Mesothelial cell of epicardium (in vitro differentiated cells): ENCODE measurements at regions not wholly inside any gene's neighbourhood (a gene's known extent, or its start where the extent isn't known, plus 50 kb on each side); places are given as distances from the start of the nearest gene placed in this dataset.
"Not testable (repeated sequence)": the region's sequence is repeated elsewhere in the genome, so short reads cannot be mapped to it uniquely, and the experiment has no call there.

Source experiments
- DNase-seq, 2 experiments: peaks; one replicate each; pipeline ENCODE4 v3.0.0; 2021; ENCODE audit warnings: low spot score in 2 of 2; ENCODE audit not compliant: unreplicated experiment in 2 of 2
- H3K27ac Mint-ChIP-seq: 2 replicates; pipeline ENCODE4 v1.8.0; 2021; ENCODE audit warnings: mixed read lengths
- H3K27me3 Mint-ChIP-seq: 2 replicates; pipeline ENCODE4 v1.8.0; 2021; ENCODE audit warnings: low read depth, mixed read lengths
- H3K36me3 Mint-ChIP-seq: 2 replicates; pipeline ENCODE4 v1.8.0; 2021; ENCODE audit warnings: mixed read lengths
- H3K4me1 Mint-ChIP-seq: 2 replicates; pipeline ENCODE4 v1.8.0; 2021; ENCODE audit warnings: mixed read lengths
- H3K4me3 Mint-ChIP-seq: 2 replicates; pipeline ENCODE4 v1.8.0; 2021; ENCODE audit warnings: mild to moderate bottlenecking, moderate library complexity, mixed read lengths
- H3K9me3 Mint-ChIP-seq: 2 replicates; pipeline ENCODE4 v1.8.0; 2021; ENCODE audit warnings: mixed read lengths
- TF ChIP-seq, protein P1 (sequence below): fragments of 200-600 bp; sonication (generic); IDR thresholded peaks from one replicate; pipeline ENCODE4 v1.5.0; 2021; ENCODE audit warnings: antibody characterized with exemption; ENCODE audit not compliant: unreplicated experiment

GRCh38 chr2:166773308-166773949 is 114.9 kb upstream of the XIRP2 start:
- H3K9me3 Mint-ChIP-seq: peaks cover 13% of the 10 kb centered on the region
- H3K4me1 Mint-ChIP-seq: no peaks in the 10 kb centered on the region
- H3K4me3 Mint-ChIP-seq: no peak overlapping the region
- H3K36me3 Mint-ChIP-seq: no peaks in the 10 kb centered on the region
- DNase-seq: no peak
- H3K27me3 Mint-ChIP-seq: no peaks in the 10 kb centered on the region
- H3K27ac Mint-ChIP-seq: no peak overlapping the region
- TF ChIP-seq, protein P1, sequence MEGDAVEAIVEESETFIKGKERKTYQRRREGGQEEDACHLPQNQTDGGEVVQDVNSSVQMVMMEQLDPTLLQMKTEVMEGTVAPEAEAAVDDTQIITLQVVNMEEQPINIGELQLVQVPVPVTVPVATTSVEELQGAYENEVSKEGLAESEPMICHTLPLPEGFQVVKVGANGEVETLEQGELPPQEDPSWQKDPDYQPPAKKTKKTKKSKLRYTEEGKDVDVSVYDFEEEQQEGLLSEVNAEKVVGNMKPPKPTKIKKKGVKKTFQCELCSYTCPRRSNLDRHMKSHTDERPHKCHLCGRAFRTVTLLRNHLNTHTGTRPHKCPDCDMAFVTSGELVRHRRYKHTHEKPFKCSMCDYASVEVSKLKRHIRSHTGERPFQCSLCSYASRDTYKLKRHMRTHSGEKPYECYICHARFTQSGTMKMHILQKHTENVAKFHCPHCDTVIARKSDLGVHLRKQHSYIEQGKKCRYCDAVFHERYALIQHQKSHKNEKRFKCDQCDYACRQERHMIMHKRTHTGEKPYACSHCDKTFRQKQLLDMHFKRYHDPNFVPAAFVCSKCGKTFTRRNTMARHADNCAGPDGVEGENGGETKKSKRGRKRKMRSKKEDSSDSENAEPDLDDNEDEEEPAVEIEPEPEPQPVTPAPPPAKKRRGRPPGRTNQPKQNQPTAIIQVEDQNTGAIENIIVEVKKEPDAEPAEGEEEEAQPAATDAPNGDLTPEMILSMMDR: no peak

- Mint-ChIP-seq H3K27me3 (no peaks in the 10 kb centered on the region), H3K4me3 (no peak overlapping the region), H3K27ac (no peak overlapping the region), H3K9me3 (peaks cover 13% of the 10 kb centered on the region), H3K36me3 (no peaks in the 10 kb centered on the region), H3K4me1 (no peaks in the 10 kb centered on the region)
- no peak for DNase-seq
- TF ChIP-seq, protein P1: no peak
Observed at GRCh38 chr2:166768393-166769123, 119.7 kb upstream of the XIRP2 start.

- peaks cover 13% of the 10 kb centered on the region for H3K9me3 Mint-ChIP-seq
- not testable (repeated sequence) for H3K27me3 Mint-ChIP-seq, H3K4me3 Mint-ChIP-seq, DNase-seq, H3K36me3 Mint-ChIP-seq, H3K4me1 Mint-ChIP-seq, H3K27ac Mint-ChIP-seq
Observed at GRCh38 chr2:166766769-166767322, 121.4 kb upstream of the XIRP2 start.

DNA sequence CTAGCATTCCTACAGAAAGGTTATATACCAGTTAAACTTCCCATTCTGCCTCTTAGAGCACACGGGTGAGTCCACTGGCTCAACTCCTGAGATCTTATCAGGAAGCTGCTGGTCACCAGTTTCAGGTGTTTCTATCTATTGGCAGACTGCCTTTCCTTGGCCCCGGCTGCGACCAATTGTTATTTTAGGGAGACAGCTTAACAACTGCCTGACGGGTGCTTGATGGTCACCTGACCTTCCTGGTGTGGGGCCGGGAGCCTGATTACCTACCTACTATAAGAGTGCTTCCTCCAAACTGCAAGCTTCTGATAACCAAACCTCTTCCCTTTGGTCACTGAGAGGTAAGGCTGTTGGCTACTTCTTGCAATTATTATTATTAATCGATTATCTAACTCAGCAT is 122.1 kb upstream of the XIRP2 start:
- TF ChIP-seq, protein P1: no peak
- DNase-seq: no peak
- Mint-ChIP-seq H3K36me3 (no peaks in the 10 kb centered on the region), H3K4me3 (no peak overlapping the region), H3K27me3 (no peaks in the 10 kb centered on the region), H3K4me1 (no peaks in the 10 kb centered on the region), H3K27ac (no peak overlapping the region), H3K9me3 (peaks cover 13% of the 10 kb centered on the region)

DNA sequence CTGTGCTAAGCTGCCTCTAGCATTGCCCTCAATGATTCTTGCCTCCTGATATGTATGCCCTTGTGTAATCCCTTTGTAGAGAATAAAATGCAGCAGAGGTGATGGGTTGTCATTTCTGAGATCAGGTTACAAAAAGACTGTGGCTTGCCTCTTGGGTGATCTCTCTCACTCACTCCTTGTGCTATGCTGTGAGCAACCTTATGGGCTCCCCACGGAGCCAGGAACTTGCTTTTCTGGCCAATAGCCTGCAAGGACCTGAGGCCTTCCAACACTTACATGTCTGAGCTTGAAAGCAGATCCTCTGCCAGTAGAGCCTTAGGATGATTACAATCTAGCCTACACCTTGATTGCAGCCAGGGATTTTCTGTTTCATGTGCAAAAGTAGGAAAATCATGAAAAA is 123.1 kb upstream of the XIRP2 start:
- no peak for DNase-seq
- Mint-ChIP-seq H3K36me3 (no peaks in the 10 kb centered on the region), H3K4me1 (no peaks in the 10 kb centered on the region), H3K27me3 (no peaks in the 10 kb centered on the region), H3K4me3 (no peak overlapping the region), H3K9me3 (peaks cover 13% of the 10 kb centered on the region), H3K27ac (no peak overlapping the region)
- TF ChIP-seq, protein P1: no peak

- no peak overlapping the region for H3K27ac Mint-ChIP-seq
- no peak for DNase-seq
- H3K4me3 Mint-ChIP-seq: no peak overlapping the region
- no peaks in the 10 kb centered on the region for H3K27me3 Mint-ChIP-seq
- no peaks in the 10 kb centered on the region for H3K36me3 Mint-ChIP-seq
- H3K9me3 Mint-ChIP-seq: peaks cover 11% of the 10 kb centered on the region
- H3K4me1 Mint-ChIP-seq: no peaks in the 10 kb centered on the region
- TF ChIP-seq, protein P1: no peak
Observed at GRCh38 chr2:166764702-166765101, 123.6 kb upstream of the XIRP2 start.
